NCI-H345 treated with DMSO at 0.1 percent for 48 hours (cell line): ENCODE measurements at regions not wholly inside any gene's neighbourhood (a gene's known extent, or its start where the extent isn't known, plus 50 kb on each side); places are given as distances from the start of the nearest gene placed in this dataset.
"Not testable (repeated sequence)": the region's sequence is repeated elsewhere in the genome, so short reads cannot be mapped to it uniquely, and the experiment has no call there.

Experiments
- DNase-seq: peaks from one replicate; lab custom pipeline; 2025; ENCODE audit not compliant: unreplicated experiment; lab: John Stamatoyannopoulos, UW

DNA sequence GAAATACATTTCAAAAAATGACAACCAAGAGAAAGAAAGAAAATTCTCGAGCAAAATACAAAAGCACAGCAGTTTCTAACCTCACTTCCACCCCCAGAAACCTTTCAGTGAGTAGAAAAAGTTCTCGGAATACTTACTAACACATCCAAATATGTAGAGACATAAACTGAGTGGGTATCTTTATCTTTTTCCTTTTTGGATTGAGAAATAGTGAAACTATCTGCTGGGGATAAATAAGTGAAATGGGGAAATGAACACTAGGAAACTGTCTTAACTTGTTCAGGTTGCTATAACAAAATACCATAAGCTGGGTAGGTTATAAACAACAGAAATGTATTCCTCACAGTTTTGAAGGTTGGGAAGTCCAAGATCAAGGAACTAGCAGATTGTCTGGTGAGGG lies 72.0 kb downstream of the VCAM1 start:
- DNase-seq: no peak

DNA sequence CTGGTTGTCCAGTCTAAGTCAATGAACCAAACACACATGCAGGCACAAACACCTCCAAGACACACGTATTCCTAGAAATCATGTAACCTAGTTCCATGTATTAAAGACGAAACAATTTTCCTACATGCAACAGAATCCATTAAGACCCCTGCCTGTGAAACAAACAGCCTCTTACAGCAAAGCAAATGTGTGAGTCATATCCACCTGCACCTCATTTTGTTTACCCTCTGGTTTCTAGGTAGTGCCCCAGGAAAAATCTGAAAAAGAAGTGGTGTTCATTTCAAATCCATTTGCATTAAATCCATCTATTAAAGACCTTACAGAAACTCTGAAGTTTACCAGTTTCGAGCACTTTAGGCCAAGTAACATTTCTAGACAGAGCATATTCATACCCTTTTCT lies 74.1 kb downstream of the VCAM1 start:
- DNase-seq: peak; percentile 24

DNA sequence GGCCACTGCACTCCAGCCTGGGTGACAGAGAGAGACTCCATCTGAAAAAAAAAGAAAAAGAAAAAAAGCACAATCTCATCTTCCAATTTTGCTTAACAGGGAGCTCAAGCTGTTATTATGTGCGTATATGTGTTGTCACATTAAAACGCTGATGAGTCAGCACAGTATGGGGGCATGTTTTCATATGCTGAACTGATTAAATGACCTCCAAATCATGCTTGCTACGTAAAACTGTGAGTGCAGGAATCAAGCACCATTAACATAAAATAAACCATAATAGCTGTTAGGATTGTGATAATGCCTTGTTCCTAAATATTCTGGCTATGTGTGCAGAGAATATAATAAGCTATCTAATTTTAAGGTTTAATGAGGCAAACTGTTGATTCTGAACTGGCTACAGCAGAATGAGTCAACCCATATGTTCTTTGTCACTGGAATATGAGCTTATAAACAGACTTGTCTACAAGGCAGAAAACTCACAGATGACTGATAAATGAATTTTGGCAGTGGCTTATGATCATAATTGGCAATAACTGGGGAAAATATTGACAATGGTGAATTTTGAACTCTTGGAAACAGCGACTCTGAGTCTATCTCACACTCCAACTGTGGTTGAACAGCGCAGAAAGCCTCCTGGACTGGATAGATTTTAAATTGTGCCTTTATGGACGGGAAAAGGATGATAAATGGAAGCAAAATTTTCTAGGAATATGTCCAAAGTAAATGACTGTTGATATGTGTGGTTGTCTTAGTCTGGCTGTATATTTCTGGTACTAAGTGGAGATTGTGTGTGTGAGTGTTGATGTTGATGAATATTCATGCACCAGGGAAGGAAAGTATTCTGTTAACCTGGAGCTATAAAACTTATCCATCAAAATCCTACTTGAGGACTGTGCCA lies 75.5 kb downstream of the VCAM1 start:
- DNase-seq: no peak

DNA sequence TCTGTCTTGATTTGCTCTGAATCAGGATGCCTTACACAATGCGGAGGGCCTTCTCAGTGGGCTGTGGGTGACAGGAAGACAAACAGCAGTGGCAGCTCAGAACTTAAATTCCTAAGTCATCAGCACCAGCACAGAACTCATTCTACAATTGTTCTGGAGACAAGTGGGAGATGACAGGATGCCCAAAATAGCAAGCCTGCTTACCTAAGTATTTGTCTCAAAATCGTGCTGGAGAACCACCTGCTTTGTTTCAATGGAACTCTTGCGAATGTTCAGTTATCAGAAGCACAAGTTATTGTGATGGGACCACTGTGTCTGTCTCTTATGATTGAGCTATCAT lies 76.1 kb downstream of the VCAM1 start:
- DNase-seq: no peak

DNA sequence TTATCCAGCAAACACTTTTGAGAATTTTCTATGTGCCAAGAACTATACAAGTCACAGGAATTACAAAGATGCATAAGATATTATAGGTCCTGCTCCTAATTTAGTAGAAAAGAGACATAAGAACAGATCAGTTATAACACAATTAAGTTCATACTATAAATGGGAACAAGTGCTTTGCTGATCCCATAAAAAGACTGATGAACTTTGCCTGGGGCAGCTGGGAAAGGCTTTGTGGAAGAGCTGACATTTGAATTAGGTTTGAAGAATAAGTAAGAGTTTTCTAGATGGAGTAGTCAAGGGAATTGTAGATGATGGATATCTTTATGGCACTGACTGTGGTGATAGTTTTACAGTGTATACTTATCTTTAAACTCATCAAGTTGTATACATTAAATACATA lies 76.5 kb downstream of the VCAM1 start:
- DNase-seq: no peak

DNA sequence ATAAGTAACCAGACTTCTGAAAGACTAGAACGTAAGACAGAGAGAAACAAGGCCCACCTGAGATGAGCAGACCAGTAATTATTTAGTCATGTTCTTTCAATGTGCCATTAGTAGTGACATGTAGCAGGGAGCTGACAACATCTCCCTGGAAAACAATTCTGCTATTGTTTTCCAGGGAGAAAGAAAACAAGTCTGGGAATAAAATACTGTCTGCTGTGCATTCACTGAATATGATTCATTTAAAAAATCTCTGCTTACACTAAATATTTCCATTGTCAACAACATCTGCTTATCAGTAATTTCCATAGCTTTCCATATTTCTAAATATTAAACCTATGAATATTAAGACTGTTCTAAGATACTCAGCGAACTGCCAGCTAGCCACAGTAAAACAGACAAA lies 80.0 kb downstream of the VCAM1 start:
- no peak for DNase-seq

DNA sequence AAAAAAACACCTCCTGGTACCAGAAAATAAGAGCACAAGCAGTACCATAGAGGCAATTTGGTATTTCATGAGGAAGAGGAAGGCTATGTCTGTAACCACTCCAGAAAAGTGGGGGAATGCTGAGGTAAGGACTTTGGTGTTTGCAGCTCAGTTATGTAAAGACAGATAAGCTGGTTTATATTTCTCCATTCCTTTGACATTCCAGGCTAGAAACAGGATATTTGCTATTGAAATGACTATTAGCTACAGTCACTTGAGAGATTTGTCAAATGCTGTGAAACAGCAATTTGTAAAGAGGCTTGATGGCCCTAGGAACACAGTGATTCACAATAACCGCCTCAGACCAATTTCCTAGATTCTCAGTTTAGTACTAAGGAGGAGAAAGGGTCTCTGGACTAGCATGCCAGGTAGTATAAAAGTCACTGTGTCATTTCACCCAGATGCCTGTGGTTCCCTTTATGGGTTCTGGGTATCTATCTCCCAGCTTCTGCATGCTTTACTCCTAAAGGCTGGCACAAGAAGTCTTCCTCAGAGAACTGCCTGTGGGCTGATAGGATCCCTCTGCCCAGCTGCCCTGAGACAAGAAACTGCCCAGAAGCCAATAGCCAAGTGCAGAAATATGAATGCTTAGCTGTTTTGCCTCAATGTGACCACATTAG lies 80.5 kb downstream of the VCAM1 start:
- no peak for DNase-seq

DNA sequence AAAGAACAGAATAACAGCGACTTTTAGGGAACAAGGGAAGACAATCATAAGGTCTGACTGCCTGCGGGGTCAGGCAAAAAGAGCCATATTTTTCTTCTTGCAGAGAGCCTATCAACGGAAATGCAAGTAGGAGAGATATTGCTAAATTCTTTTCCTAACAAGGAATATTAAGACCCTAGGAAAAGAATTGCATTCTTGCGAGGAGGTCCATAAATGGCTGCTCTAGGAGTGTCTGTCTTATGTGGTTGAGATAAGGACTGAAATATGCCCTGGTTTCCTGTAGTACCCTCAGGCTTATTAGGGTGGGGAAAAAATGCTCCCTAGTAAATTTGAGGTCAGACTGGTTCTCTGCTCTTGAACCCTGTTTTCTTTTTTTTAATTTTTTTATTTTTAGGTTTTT lies 81.7 kb downstream of the VCAM1 start:
- not testable (repeated sequence) for DNase-seq

DNA sequence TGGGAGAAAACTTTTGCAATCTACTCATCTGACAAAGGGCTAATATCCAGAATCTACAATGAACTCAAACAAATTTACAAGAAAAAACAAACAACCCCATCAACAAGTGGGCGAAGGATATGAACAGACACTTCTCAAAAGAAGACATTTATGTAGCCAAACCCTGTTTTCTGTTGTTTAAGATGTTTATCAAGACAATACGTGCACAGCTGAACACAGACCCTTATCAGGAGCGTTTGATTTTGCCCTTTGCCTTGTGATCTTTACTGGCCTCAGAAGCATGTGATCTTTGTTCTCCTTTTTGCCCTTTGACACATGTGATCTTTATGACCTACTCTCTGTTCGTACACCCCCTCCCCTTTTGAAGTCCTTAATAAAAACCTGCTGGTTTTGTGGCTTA lies 83.7 kb downstream of the VCAM1 start:
- DNase-seq: not testable (repeated sequence)

DNA sequence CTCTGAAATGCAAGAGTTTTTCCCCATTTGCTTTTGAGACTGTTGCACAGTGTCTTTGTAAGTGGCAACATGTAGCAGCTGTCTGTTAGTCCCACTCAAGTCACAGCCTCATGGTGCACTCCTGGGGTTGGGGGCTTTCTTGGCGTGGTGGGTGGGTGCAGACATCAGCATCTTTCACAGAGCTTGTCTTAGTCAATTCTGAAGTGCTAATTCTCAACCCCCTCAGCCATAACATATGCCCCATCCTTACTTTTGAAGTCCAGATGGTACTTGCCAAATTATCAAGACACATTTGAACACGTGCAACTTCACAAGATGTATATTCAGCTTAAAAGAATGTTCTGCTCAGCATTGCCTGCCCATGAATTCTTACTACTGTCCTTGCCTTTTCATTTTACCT lies 87.1 kb downstream of the VCAM1 start:
- no peak for DNase-seq

DNA sequence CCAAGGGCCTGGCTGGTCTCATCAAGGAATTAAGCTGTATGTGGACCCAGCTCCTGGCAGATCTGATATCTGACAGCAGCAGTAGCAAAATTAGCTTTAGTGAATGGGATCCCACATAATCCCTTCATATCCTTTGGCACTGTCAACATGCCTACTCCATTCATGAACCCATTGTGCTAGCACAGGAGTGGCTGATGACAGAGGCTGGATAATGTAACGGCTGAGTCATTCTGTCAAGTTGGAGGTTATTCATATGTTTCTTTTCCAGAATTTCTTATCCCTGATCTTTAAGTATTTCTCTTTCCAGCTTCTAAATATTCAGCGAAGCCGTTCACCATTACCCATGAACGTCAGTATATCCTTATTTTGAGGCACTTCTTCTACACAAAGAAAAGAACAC lies 84.3 kb downstream of the EXTL2 start:
- no peak for DNase-seq

DNA sequence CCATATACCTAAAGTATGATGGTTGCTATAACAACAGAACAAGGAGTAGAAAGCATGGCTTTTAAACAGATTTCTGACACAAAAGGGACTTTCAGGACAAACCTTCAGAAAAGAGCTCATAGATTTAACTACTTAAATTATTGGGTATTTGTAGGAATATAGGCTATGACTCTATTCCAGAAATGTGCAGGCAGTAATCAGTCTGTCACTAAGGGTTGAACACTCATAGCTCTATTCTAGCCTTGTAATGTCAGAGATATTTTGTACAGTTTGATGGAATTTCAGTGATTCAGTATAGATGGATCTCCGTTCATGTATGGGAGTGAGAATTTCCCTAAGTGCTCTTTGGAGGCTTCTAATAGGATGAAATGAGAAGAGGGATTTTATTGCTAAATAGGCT lies 82.8 kb downstream of the EXTL2 start:
- DNase-seq: no peak

DNA sequence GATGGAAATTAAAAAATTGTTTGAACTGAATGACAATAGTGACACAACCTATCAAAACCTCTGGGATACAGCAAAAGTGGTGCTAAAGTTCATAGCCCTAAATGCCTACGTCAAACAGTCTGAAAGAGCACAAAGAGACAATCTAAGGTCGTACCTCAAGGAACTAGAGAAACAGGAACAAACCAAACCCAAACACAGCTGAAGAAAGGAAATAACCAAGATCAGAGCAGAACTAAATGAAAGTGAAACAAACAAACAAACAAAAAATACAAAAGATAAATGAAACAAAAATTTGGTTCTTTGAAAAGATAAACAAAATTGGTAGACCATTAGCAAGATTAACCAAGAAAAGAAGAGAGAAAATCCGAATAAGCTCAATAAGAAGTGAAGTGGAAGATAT lies 79.7 kb downstream of the EXTL2 start:
- not testable (repeated sequence) for DNase-seq

DNA sequence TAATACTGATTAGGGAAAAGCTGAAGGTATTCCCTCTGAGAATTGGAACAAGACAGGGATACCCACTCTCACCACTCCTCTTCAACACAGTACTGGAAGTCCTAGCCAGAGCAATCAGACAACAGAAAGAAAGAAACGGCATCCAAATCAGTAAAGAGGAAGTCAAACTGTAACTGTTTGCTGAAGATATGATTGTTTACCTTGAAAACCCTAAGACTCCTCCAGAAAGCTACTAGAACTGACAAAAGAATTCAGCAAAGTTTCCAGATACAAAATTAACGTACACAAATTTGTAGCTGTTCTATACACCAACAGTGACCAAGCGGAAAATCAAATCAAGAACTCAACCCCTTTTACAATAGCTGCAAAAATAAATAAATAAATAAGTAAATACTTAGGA lies 78.6 kb downstream of the EXTL2 start:
- DNase-seq: no peak

DNA sequence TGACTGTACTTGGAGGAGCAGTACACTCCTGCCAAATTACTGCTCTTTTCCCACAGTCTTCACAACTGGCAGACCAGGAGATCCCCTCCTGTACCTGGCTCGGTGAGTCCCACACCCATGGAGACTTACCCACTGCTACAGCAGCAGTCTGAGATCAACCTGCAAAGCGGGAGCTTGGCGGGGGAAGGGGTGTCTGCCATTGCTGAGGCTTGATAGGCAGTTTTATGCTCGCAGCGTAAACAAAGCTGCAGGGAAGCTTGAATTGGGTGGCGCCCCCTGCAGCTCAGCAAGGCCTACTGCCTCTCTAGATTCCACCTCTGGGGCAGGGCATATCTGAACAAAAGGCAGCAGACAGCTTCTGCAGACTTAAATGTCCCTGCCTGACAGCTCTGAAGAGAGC lies 74.4 kb downstream of the EXTL2 start:
- DNase-seq: not testable (repeated sequence)

DNA sequence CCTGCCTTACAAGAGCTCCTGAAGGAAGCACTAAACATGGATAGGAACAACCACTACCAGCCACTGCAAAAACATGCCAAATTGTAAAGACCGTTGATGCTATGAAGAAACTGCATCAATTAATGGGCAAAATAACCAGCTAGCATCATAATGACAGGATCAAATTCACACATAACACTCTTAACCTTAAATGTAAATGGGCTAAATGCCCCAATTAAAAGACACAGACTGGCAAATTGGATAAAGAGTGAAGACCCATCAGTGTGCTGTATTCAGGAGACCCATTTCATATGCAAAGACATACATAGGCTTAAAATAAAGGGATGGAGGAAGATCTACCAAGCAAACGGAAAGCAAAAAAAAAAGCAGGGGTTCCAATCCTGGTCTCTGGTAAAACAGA lies 72.7 kb downstream of the EXTL2 start:
- DNase-seq: not testable (repeated sequence)
